Ishikawa (cell line): ENCODE measurements at regions not wholly inside any gene's neighbourhood (a gene's known extent, or its start where the extent isn't known, plus 50 kb on each side); places are given as distances from the start of the nearest gene placed in this dataset.

Experiments used
- CEBPB ChIP-seq: IDR thresholded peaks from 2 replicates; pipeline ENCODE4 v1.6.1; 2012
- CREB1 ChIP-seq: IDR thresholded peaks from 2 replicates; pipeline ENCODE4 v1.6.1; 2012; ENCODE audit warnings: low read depth
- EP300 ChIP-seq: IDR thresholded peaks from 2 replicates; pipeline ENCODE4 v1.6.1; 2012; ENCODE audit warnings: borderline replicate concordance
- FOXM1 ChIP-seq: IDR thresholded peaks from 2 replicates; pipeline ENCODE4 v1.6.1; 2012; ENCODE audit warnings: low read depth, borderline replicate concordance
- NFIC ChIP-seq: IDR thresholded peaks from 2 replicates; pipeline ENCODE4 v1.6.1; 2012
- TAF1 ChIP-seq: IDR thresholded peaks from 2 replicates; pipeline ENCODE4 v1.6.1; 2012; ENCODE audit warnings: low read depth, mild to moderate bottlenecking
- TCF12 ChIP-seq: IDR thresholded peaks from 2 replicates; pipeline ENCODE4 v1.6.1; 2012; ENCODE audit warnings: low read depth
- YY1 ChIP-seq: IDR thresholded peaks from 2 replicates; pipeline ENCODE4 v1.6.1; 2012; ENCODE audit warnings: low read depth
- ZBTB7A ChIP-seq: IDR thresholded peaks from 2 replicates; pipeline ENCODE4 v1.6.1; 2012; ENCODE audit warnings: low read depth
- TF ChIP-seq, protein P1 (sequence below): IDR thresholded peaks from 2 replicates; pipeline ENCODE4 v1.6.1; 2012; ENCODE audit warnings: low read depth, mild to moderate bottlenecking
- TF ChIP-seq, protein P2 (sequence below): IDR thresholded peaks from 2 replicates; pipeline ENCODE4 v1.6.1; 2012
- TF ChIP-seq, protein P3 (sequence below): IDR thresholded peaks from 2 replicates; pipeline ENCODE4 v1.6.1; 2012

DNA sequence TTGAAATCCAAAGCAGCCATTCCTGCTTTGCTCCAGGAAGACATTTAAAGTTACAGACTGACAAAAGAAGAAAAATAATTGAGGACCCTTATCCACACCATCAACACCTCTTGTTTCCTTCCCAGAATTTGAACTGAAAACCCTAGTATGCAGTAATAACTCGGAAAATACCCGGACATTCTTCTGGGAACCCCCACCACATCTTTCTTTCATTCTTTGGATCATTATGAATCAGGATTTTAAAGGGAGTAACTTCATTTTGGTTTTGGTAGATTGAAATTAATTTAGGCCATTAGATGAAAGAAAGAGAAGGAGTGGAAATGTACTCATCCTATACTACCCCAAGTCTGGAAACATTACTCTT, 213.8 kb upstream of the MARCKS start:
- TF ChIP-seq TAF1 (no peak), NFIC (no peak; the same call in 1 of the 2 replicates), EP300 (no peak), TCF12 (no peak), CREB1 (no peak), FOXM1 (no peak), YY1 (no peak), CEBPB (no peak), ZBTB7A (no peak)
- TF ChIP-seq, protein P1, sequence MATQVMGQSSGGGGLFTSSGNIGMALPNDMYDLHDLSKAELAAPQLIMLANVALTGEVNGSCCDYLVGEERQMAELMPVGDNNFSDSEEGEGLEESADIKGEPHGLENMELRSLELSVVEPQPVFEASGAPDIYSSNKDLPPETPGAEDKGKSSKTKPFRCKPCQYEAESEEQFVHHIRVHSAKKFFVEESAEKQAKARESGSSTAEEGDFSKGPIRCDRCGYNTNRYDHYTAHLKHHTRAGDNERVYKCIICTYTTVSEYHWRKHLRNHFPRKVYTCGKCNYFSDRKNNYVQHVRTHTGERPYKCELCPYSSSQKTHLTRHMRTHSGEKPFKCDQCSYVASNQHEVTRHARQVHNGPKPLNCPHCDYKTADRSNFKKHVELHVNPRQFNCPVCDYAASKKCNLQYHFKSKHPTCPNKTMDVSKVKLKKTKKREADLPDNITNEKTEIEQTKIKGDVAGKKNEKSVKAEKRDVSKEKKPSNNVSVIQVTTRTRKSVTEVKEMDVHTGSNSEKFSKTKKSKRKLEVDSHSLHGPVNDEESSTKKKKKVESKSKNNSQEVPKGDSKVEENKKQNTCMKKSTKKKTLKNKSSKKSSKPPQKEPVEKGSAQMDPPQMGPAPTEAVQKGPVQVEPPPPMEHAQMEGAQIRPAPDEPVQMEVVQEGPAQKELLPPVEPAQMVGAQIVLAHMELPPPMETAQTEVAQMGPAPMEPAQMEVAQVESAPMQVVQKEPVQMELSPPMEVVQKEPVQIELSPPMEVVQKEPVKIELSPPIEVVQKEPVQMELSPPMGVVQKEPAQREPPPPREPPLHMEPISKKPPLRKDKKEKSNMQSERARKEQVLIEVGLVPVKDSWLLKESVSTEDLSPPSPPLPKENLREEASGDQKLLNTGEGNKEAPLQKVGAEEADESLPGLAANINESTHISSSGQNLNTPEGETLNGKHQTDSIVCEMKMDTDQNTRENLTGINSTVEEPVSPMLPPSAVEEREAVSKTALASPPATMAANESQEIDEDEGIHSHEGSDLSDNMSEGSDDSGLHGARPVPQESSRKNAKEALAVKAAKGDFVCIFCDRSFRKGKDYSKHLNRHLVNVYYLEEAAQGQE = no peak
- TF ChIP-seq, protein P2, sequence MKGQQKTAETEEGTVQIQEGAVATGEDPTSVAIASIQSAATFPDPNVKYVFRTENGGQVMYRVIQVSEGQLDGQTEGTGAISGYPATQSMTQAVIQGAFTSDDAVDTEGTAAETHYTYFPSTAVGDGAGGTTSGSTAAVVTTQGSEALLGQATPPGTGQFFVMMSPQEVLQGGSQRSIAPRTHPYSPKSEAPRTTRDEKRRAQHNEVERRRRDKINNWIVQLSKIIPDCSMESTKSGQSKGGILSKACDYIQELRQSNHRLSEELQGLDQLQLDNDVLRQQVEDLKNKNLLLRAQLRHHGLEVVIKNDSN = no peak
- TF ChIP-seq, protein P3, sequence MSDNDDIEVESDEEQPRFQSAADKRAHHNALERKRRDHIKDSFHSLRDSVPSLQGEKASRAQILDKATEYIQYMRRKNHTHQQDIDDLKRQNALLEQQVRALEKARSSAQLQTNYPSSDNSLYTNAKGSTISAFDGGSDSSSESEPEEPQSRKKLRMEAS = no peak
